BE2C (cell line): ENCODE measurements at regions not wholly inside any gene's neighbourhood (a gene's known extent, or its start where the extent isn't known, plus 50 kb on each side); places are given as distances from the start of the nearest gene placed in this dataset.

ENCODE experiments used
- DNase-seq: peaks from one replicate; pipeline ENCODE4 v3.0.0-alpha.2; 2020
- H3K27me3 ChIP-seq: fragments of 250-450 bp; sonication (Bioruptor Pico); 2 replicates; pipeline ENCODE4 v1.5.1; 2020; ENCODE audit warnings: mild to moderate bottlenecking
- H3K36me3 ChIP-seq: fragments of 250-450 bp; sonication (Bioruptor Pico); 2 replicates; pipeline ENCODE4 v1.5.1; 2020; ENCODE audit warnings: mild to moderate bottlenecking
- H3K4me1 ChIP-seq: fragments of 250-450 bp; sonication (Bioruptor Pico); 2 replicates; pipeline ENCODE4 v1.5.1; 2020
- H3K4me3 ChIP-seq: 2 replicates; pipeline ENCODE4 v1.5.1; 2011; ENCODE audit warnings: low read depth, low read length
- H3K9me3 ChIP-seq: fragments of 250-450 bp; sonication (Bioruptor Pico); 2 replicates; pipeline ENCODE4 v1.5.1; 2020
- TF ChIP-seq, protein P1 (sequence below): IDR thresholded peaks from 2 replicates; pipeline ENCODE4 v1.5.1; 2012; ENCODE audit warnings: mild to moderate bottlenecking, low read depth, low read length

DNA sequence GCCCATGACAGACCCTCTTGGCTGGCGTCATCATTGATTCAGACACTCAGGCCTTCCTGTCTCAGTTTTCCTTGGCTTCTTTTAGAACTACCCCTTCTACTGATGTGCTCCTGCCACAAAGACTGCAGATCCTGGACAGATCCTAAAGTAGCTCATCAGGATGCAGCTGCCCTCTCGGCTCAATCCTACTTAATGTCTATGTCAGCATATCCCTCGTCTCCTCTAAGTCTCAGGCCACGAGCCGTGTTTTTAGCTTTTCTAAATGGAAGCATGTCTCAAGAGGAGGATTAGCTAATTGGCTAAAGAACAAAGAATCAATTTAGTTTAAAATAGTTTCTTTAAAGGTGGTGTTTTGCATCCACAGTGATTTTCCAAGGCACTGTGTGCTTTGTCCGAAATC lies 447.7 kb downstream of the STIM2 start:
- no peaks in the 10 kb centered on the region for H3K27me3 ChIP-seq
- no peaks in the 10 kb centered on the region for H3K4me1 ChIP-seq
- no peak for DNase-seq
- no peaks in the 10 kb centered on the region for H3K36me3 ChIP-seq
- TF ChIP-seq, protein P1, sequence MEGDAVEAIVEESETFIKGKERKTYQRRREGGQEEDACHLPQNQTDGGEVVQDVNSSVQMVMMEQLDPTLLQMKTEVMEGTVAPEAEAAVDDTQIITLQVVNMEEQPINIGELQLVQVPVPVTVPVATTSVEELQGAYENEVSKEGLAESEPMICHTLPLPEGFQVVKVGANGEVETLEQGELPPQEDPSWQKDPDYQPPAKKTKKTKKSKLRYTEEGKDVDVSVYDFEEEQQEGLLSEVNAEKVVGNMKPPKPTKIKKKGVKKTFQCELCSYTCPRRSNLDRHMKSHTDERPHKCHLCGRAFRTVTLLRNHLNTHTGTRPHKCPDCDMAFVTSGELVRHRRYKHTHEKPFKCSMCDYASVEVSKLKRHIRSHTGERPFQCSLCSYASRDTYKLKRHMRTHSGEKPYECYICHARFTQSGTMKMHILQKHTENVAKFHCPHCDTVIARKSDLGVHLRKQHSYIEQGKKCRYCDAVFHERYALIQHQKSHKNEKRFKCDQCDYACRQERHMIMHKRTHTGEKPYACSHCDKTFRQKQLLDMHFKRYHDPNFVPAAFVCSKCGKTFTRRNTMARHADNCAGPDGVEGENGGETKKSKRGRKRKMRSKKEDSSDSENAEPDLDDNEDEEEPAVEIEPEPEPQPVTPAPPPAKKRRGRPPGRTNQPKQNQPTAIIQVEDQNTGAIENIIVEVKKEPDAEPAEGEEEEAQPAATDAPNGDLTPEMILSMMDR: no peak
- no peak overlapping the region for H3K4me3 ChIP-seq
- no peaks in the 10 kb centered on the region for H3K9me3 ChIP-seq

DNA sequence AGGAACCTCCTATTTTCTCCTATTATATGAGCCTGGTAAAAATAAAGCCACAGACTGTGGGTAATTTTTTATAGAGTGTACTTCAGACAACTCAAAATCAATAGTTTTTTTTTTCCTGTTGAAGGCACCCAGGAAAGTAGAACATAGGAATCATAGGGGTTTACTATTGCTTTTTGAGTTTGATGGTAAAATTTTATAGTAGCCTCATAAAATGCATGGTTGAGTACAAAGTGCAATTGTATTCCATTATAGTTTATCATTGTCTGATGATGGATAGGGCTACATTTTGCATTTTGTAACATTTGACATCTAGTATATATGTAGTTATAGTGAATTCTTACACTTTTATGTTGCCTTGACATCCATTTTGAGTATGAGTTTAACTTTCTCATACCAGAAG lies 455.0 kb downstream of the STIM2 start:
- no peaks in the 10 kb centered on the region for H3K27me3 ChIP-seq
- TF ChIP-seq, protein P1: no peak

DNA sequence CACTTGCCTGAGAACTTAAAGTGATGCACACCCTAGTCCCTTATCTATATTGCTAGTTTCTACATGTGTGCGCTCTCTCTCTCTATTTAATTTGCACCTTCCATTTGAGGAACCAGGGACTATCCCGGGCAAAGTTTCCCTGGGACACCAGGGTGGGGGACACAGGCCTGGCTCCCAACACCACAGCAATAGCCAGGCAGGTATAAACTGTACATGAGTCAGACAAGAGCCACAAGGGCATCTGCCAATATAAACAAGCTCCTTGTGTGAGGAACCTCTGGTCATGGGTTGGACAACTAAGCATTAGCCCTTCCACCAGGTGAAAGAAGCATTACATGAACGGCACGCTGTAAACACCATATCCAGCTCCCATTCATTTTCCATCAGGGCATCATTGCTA lies 455.5 kb downstream of the STIM2 start:
- Histone ChIP-seq H3K27me3 (no peaks in the 10 kb centered on the region), H3K4me1 (no peaks in the 10 kb centered on the region), H3K36me3 (no peaks in the 10 kb centered on the region), H3K9me3 (no peaks in the 10 kb centered on the region), H3K4me3 (no peak overlapping the region)
- TF ChIP-seq, protein P1: no peak
- no peak for DNase-seq

More for the DNA sequence above, 455.0 kb downstream of the STIM2 start:
- no peak overlapping the region for H3K4me3 ChIP-seq
- H3K9me3 ChIP-seq: no peaks in the 10 kb centered on the region
- H3K36me3 ChIP-seq: no peaks in the 10 kb centered on the region
- no peak for DNase-seq
- no peaks in the 10 kb centered on the region for H3K4me1 ChIP-seq

DNA sequence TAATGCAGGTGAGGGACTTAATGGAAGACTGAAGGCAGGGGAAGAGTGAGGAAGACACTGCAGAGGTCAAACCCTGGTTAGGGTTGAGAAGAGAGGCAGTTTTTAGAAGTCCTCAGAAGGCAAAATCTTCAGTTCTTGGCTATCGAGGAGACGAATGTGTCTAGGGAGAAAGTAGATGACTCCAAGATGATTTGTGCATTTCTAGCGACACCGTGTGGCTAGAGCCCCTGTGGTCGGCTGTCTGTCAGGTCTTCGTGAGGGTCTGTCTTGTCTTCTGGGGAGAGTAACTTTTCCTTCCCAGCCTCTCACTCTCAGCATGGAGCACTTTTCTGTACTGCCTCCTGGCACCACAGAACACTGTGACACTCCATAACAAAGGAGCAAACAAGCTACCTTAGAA lies 458.1 kb downstream of the STIM2 start:
- no peaks in the 10 kb centered on the region for H3K27me3 ChIP-seq
- H3K4me3 ChIP-seq: no peak overlapping the region
- no peaks in the 10 kb centered on the region for H3K4me1 ChIP-seq
- TF ChIP-seq, protein P1: peak; percentile 26; the same call in 1 of the 2 replicates
- DNase-seq: no peak
- no peaks in the 10 kb centered on the region for H3K36me3 ChIP-seq
- H3K9me3 ChIP-seq: no peaks in the 10 kb centered on the region

DNA sequence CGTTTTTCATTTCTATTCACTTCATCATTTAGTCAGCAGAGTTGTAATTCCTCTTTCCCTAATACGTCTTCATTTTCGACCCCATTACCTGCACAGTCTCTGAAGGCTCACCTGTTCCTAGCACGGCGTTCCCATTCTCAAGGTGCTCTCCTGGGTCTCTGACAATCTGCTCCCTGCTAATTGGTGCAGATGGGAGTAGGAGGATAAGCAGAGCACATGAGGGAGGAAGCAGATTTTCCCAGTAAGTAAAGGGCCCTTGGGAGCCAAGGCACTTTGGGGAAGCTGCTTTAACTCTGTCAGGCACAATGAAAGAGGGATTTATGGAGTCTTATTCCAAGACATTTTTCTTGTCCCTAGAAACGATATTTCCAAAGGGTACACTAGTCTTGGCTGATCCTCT lies 466.4 kb downstream of the STIM2 start:
- Histone ChIP-seq H3K9me3 (no peaks in the 10 kb centered on the region), H3K4me1 (no peaks in the 10 kb centered on the region), H3K4me3 (no peak overlapping the region), H3K36me3 (no peaks in the 10 kb centered on the region), H3K27me3 (no peaks in the 10 kb centered on the region)
- no peak for DNase-seq
- TF ChIP-seq, protein P1: no peak

DNA sequence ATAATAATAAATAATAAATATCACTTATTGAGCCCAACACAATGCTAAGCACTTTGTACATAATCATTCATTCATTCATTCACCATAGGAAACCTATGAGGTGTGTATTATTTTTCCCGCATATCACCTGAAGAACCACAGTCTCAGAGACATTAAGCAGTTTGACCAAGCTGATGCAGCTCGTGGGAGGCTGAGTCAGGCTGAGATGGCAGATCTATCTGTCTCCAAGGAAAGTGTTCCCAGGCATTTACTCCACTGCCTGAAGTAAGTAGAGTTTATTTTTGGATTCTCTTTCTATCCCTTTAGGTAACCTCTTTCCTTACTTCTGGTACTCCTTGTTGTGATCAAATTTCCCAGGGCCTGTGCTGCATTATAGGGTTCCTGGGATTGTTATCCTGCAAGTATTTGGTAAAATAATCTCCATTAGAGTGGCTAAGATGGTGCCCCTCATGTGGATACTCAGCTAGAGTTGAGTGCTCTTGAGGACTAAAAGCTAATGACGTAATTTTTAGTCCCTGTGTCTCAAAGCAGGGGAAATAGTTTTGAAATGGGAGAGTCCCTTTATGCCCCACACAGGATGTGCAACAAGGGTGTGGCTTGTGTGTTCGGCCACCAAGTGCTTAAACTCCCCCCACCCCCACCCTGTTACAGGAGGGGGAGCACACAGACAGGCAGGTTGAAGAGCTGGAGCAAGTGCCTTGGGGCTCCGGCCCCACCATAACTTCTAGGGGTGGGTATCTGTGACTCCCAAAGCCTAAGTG lies 467.0 kb downstream of the STIM2 start:
- no peaks in the 10 kb centered on the region for H3K4me1 ChIP-seq
- no peak for DNase-seq
- H3K27me3 ChIP-seq: no peaks in the 10 kb centered on the region
- TF ChIP-seq, protein P1: no peak
- H3K9me3 ChIP-seq: no peaks in the 10 kb centered on the region
- H3K36me3 ChIP-seq: no peaks in the 10 kb centered on the region
- no peak overlapping the region for H3K4me3 ChIP-seq
